ENCODE measurements at regions not wholly inside any gene's neighbourhood (a gene's known extent, or its start where the extent isn't known, plus 50 kb on each side); places are given as distances from the start of the nearest gene placed in this dataset.

GRCh38 chr16:73771196-73772064, 525.2 kb upstream of the PSMD7 start:
- DNase-seq: no peak
- Histone ChIP-seq H3K27me3 (ENCODE audit: control insufficient read depth, insufficient read depth, low read length) (no peaks in the 10 kb centered on the region), H3K4me3 (ENCODE audit: insufficient read depth, low read depth, low read length) (no peak overlapping the region), H3K36me3 (replicated peaks; ENCODE audit: control insufficient read depth, insufficient read depth, low read length) (no peaks in the 10 kb centered on the region)

DNA sequence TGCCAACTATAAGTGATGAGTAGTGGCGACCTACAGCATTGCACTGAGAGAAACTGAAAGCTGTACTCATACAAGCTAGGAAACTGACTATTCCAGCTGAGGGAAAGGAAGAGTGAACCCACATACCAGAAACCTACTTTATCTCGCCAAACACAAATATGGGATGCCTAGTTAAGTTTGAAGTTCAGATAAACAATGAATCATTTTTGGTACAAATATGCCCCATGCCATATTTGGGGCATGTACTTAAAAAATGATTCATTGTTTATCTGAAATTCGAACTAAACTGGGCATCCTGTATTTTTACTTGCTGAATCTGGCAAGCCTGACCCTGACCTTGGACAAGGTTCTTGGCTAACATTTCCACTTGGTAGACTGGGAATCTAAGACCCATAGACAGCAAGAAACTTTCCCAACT, 527.8 kb upstream of the PSMD7 start:
- no peak overlapping the region for H3K4me3 ChIP-seq (ENCODE audit: insufficient read depth, low read depth, low read length)
- no peak for DNase-seq
- H3K27me3 ChIP-seq (ENCODE audit: control insufficient read depth, insufficient read depth, low read length): no peaks in the 10 kb centered on the region
- H3K36me3 ChIP-seq (replicated peaks; ENCODE audit: control insufficient read depth, insufficient read depth, low read length): no peaks in the 10 kb centered on the region

GRCh38 chr16:73764321-73764720, 532.3 kb upstream of the PSMD7 start:
- no peaks in the 10 kb centered on the region for H3K27me3 ChIP-seq (ENCODE audit: control insufficient read depth, insufficient read depth, low read length)
- no peak overlapping the region for H3K4me3 ChIP-seq (ENCODE audit: insufficient read depth, low read depth, low read length)
- no peaks in the 10 kb centered on the region for H3K36me3 ChIP-seq (replicated peaks; ENCODE audit: control insufficient read depth, insufficient read depth, low read length)
- no peak for DNase-seq

DNA sequence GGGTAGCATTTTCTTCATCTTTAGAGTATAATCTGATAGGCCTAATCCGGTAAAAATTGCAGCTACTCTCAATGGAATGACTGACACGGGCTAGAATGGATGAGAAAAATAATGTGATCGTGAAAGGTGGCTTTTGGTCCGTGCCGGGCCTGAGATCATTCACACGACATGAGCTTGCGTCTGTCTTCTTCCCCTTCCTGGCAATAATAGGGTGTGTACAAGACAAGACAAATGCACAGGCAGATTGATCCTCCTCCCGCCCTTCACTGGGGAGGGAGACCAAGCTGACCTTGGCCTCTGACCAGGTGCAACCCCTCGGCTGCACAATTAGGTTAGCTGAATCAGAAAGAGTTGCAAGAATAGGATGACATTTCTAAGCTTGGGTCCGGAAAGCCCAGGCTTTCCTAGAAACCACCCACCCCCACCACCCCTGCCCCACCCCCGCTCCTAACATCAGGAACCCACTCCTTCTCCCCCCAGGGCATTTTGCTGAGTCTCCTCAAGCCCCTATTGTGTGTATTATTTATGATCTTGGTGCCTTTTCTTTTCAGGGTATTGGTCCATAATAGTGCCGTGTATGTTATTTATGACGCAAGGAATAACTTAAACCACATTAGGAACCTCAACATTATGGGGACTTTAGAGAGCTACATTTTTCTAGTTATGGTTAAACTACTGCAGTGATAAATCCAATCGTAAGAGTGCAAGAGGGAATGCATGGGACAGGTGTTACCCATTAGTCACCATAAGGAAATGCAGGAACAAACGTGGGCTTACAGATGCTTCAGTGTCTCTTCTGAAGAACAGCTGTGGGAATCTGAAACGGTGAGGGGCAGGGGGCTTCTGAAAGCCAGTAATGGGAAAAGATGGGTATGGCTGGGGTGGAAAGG, 540.1 kb upstream of the PSMD7 start:
- H3K4me3 ChIP-seq (ENCODE audit: insufficient read depth, low read depth, low read length): no peak overlapping the region
- DNase-seq: no peak
- no peaks in the 10 kb centered on the region for H3K27me3 ChIP-seq (ENCODE audit: control insufficient read depth, insufficient read depth, low read length)
- no peaks in the 10 kb centered on the region for H3K36me3 ChIP-seq (replicated peaks; ENCODE audit: control insufficient read depth, insufficient read depth, low read length)

DNA sequence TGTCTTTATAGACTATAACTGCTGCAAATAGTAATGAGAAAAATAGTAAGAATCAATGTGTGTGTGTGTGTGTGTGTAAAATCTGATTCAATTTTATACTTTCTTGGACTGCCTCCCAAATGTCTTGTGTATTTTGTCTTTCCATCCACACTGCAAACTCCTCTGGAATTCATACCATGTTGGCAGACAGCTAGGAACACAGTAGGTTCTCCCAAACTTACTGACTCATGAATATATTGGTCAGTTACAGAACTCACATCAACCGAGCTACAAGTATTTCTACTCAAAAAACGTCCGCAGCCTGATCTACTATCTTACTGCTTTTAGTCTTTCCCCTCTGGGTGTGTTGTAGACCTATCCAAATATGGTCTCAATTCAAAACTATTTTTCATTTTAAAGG, 542.7 kb upstream of the PSMD7 start:
- DNase-seq: no peak
- H3K36me3 ChIP-seq (replicated peaks; ENCODE audit: control insufficient read depth, insufficient read depth, low read length): no peaks in the 10 kb centered on the region

DNA sequence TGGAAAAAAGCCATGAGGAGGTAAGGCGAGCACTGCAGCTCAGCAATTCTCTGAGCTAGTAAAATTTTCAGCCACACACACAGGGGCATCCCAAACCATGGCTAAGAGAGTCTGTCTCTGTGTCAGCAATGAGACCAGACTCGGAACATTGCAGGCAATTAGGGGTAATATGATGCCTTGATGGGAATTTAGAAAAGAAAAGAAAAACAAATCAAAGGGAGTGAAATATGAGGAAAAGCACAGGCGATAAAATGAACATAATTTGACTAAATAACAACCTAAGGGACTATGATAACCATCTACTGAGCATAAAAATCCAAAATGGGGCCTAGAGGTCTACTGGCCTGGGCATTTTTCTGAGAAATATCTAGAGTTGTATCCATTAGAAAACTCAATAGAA, 546.0 kb upstream of the PSMD7 start:
- Histone ChIP-seq H3K27me3 (ENCODE audit: control insufficient read depth, insufficient read depth, low read length) (no peaks in the 10 kb centered on the region), H3K36me3 (replicated peaks; ENCODE audit: control insufficient read depth, insufficient read depth, low read length) (no peaks in the 10 kb centered on the region), H3K4me3 (ENCODE audit: insufficient read depth, low read depth, low read length) (no peak overlapping the region)
- DNase-seq: no peak

More for the DNA sequence above, 542.7 kb upstream of the PSMD7 start:
- no peak overlapping the region for H3K4me3 ChIP-seq (ENCODE audit: insufficient read depth, low read depth, low read length)
- no peaks in the 10 kb centered on the region for H3K27me3 ChIP-seq (ENCODE audit: control insufficient read depth, insufficient read depth, low read length)

GRCh38 chr16:73747328-73747727, 549.3 kb upstream of the PSMD7 start:
- no peaks in the 10 kb centered on the region for H3K27me3 ChIP-seq (ENCODE audit: control insufficient read depth, insufficient read depth, low read length)

DNA sequence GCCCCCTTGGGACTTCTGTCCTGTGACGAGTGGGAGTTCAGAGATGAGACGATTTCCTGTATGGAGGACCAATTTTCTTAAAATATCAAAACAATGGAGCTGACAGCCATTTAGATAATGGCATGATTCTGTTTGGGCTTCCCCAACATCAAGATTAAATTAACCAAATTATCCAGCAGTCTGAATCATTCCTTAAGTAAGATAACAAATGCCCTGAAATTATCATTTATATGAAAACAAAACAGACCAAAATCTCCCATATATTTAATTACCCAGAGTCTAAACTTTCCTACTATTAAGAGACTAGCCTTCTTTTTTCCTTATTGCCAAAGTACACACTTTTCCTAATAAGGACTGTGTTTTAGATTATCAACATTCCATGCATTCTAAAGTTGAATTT, 550.1 kb upstream of the PSMD7 start:
- H3K27me3 ChIP-seq (ENCODE audit: control insufficient read depth, insufficient read depth, low read length): no peaks in the 10 kb centered on the region
- DNase-seq: no peak
- no peaks in the 10 kb centered on the region for H3K36me3 ChIP-seq (replicated peaks; ENCODE audit: control insufficient read depth, insufficient read depth, low read length)
- H3K4me3 ChIP-seq (ENCODE audit: insufficient read depth, low read depth, low read length): no peak overlapping the region

More at GRCh38 chr16:73747328-73747727, 549.3 kb upstream of the PSMD7 start:
- no peak overlapping the region for H3K4me3 ChIP-seq (ENCODE audit: insufficient read depth, low read depth, low read length)
- DNase-seq: no peak
- H3K36me3 ChIP-seq (replicated peaks; ENCODE audit: control insufficient read depth, insufficient read depth, low read length): no peaks in the 10 kb centered on the region

GRCh38 chr16:73743665-73744496, 552.7 kb upstream of the PSMD7 start:
- Histone ChIP-seq H3K36me3 (replicated peaks; ENCODE audit: control insufficient read depth, insufficient read depth, low read length) (no peaks in the 10 kb centered on the region), H3K27me3 (ENCODE audit: control insufficient read depth, insufficient read depth, low read length) (no peaks in the 10 kb centered on the region), H3K4me3 (ENCODE audit: insufficient read depth, low read depth, low read length) (no peak overlapping the region)
- DNase-seq: peak; percentile 5

DNA sequence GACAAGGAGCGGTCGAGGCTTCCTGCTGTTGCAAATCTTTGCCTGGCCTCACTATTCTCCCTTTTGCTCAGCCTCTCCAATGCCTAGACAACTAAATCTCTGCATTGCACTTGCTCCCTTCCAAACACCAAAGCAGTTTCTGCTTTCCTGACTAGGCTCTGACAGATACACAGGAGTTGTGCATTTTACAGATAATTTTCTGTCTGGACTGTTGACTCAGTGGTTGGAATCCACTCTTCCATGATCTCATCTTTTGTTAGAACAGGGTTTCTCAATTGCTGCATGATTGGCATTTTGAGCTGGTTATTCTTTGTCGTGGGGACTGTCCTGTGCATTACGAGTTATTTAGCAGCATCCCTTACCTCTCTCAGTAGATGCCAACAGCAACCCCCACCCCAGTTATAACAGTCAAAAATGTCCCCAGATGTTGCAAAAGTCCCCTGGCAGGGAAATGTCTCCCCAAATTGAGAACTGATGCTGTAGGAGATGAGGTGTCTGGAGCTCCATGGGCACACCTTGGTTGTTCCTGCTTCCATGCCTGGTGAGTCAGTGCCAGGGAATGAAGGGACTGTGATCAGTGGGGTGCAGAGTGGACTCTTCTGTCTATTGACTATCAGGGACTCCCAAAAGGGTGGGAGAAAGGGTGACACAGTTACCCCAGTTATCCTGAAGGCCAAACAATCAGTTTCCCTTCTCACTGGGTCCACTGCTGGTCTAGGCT, 557.4 kb upstream of the PSMD7 start:
- no peaks in the 10 kb centered on the region for H3K36me3 ChIP-seq (replicated peaks; ENCODE audit: control insufficient read depth, insufficient read depth, low read length)

DNA sequence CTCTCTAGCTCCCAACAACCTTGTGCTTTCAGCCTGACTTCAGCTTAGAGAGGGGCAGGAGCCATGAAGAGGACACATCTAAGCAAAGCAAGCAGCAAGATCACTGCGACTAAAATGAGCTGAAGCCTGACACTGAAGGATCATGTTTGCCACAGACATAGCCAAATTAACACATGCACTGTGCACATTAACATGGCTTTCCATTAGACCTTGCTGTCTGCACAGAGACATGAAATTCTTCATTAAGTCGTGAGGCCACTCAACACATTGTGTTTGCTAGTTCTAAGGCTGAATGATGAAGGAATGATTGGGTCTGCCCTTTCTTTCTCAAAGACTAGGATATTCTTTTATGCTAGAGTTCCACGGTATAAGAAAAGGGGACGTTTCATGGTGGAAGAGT, 558.3 kb upstream of the PSMD7 start:
- Histone ChIP-seq H3K36me3 (replicated peaks; ENCODE audit: control insufficient read depth, insufficient read depth, low read length) (no peaks in the 10 kb centered on the region), H3K27me3 (ENCODE audit: control insufficient read depth, insufficient read depth, low read length) (no peaks in the 10 kb centered on the region), H3K4me3 (ENCODE audit: insufficient read depth, low read depth, low read length) (no peak overlapping the region)
- no peak for DNase-seq

More for the DNA sequence above, 557.4 kb upstream of the PSMD7 start:
- DNase-seq: no peak
- H3K4me3 ChIP-seq (ENCODE audit: insufficient read depth, low read depth, low read length): no peak overlapping the region
- no peaks in the 10 kb centered on the region for H3K27me3 ChIP-seq (ENCODE audit: control insufficient read depth, insufficient read depth, low read length)

DNA sequence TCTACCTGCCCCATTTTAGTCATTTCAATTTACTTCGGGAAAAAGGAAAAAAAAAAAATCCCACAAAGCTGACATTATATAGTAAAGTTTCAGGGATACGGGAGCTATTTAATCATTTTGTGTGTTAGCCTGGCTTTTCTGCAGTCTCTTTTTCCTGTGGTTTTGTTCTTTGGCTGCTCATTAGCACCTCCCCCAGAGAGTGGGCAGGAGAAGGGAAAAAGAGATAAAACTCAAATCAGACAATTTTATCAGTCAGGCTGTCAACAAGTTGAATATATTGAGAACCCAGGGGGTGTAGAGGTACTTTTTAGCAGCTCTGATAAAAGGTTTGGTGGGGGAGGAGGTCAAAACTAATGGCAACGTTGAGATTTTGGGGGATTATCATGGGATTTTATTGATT, 559.0 kb upstream of the PSMD7 start:
- H3K27me3 ChIP-seq (ENCODE audit: control insufficient read depth, insufficient read depth, low read length): no peaks in the 10 kb centered on the region
- H3K4me3 ChIP-seq (ENCODE audit: insufficient read depth, low read depth, low read length): no peak overlapping the region
- H3K36me3 ChIP-seq (replicated peaks; ENCODE audit: control insufficient read depth, insufficient read depth, low read length): no peaks in the 10 kb centered on the region
- no peak for DNase-seq

GRCh38 chr16:73735954-73736353, 560.7 kb upstream of the PSMD7 start:
- H3K4me3 ChIP-seq (ENCODE audit: insufficient read depth, low read depth, low read length): no peak overlapping the region
- DNase-seq: no peak

GRCh38 chr16:73735018-73735417, 561.6 kb upstream of the PSMD7 start:
- Histone ChIP-seq H3K36me3 (replicated peaks; ENCODE audit: control insufficient read depth, insufficient read depth, low read length) (no peaks in the 10 kb centered on the region), H3K4me3 (ENCODE audit: insufficient read depth, low read depth, low read length) (no peak overlapping the region), H3K27me3 (ENCODE audit: control insufficient read depth, insufficient read depth, low read length) (no peaks in the 10 kb centered on the region)
- DNase-seq: no peak

More at GRCh38 chr16:73735954-73736353, 560.7 kb upstream of the PSMD7 start:
- Histone ChIP-seq H3K27me3 (ENCODE audit: control insufficient read depth, insufficient read depth, low read length) (no peaks in the 10 kb centered on the region), H3K36me3 (replicated peaks; ENCODE audit: control insufficient read depth, insufficient read depth, low read length) (no peaks in the 10 kb centered on the region)

All from H7 (cell line).